AG09309 (cell line): ENCODE measurements at regions not wholly inside any gene's neighbourhood (a gene's known extent, or its start where the extent isn't known, plus 50 kb on each side); places are given as distances from the start of the nearest gene placed in this dataset.

ENCODE experiments used
- DNase-seq: peaks from one replicate; pipeline ENCODE4 v3.0.0-alpha.2; 2010; ENCODE audit warnings: low read depth
- H3K4me3 ChIP-seq: 2 replicates; pipeline ENCODE4 v1.5.1; 2011; ENCODE audit warnings: mild to moderate bottlenecking, low read depth, low read length, moderate library complexity; ENCODE audit not compliant: control insufficient read depth
- CTCF ChIP-seq: IDR thresholded peaks from 2 replicates; pipeline ENCODE4 v1.5.1; 2011; ENCODE audit warnings: mild to moderate bottlenecking, low read depth, low read length, inconsistent platforms; ENCODE audit not compliant: insufficient read depth, control insufficient read depth; ENCODE audit errors: missing control alignments

GRCh38 chr20:51906679-51907078 is 104.4 kb upstream of the SALL4 start:
- no peak overlapping the region for H3K4me3 ChIP-seq
- no peak for TF ChIP-seq CTCF
- no peak for DNase-seq

GRCh38 chr20:51906049-51906448 is 103.7 kb upstream of the SALL4 start:
- no peak overlapping the region for H3K4me3 ChIP-seq
- no peak for TF ChIP-seq CTCF
- DNase-seq = no peak

- no peak overlapping the region for H3K4me3 ChIP-seq
- no peak for DNase-seq
- TF ChIP-seq CTCF = no peak
Observed at GRCh38 chr20:51902933-51903332, 100.6 kb upstream of the SALL4 start.

GRCh38 chr20:51900443-51900842 is 98.1 kb upstream of the SALL4 start:
- DNase-seq = no peak
- no peak for TF ChIP-seq CTCF
- H3K4me3 ChIP-seq = no peak overlapping the region

- no peak for DNase-seq
- H3K4me3 ChIP-seq = no peak overlapping the region
- no peak for TF ChIP-seq CTCF
Observed at GRCh38 chr20:51899674-51900073, 97.4 kb upstream of the SALL4 start.

- no peak for DNase-seq
- TF ChIP-seq CTCF = no peak
- no peak overlapping the region for H3K4me3 ChIP-seq
Observed at GRCh38 chr20:51898788-51899187, 96.5 kb upstream of the SALL4 start.

GRCh38 chr20:51894619-51895018 is 92.3 kb upstream of the SALL4 start:
- no peak overlapping the region for H3K4me3 ChIP-seq
- TF ChIP-seq CTCF = no peak
- no peak for DNase-seq
